ENCODE measurements at regions not wholly inside any gene's neighbourhood (a gene's known extent, or its start where the extent isn't known, plus 50 kb on each side); places are given as distances from the start of the nearest gene placed in this dataset.

DNA sequence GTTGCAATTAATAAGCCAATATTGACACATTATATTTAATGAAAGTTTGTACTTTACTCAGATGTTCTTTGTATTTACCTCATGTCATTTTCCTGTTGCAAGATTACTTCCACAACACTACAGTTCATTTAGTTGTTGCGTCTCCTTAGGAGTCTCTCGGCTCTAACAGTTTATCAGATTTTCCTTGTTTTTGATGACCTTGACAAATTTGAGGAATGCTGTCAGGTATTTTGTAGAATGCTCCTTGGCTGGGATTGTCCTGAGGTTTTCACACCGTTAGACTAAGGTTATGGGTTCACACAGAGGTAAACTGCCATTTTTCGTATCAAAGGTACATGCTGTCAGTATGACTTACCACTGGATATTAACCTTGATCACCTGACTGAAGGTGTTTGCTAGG is 416.6 kb upstream of the TNP1 start (continued):
- TF ChIP-seq, protein P1, sequence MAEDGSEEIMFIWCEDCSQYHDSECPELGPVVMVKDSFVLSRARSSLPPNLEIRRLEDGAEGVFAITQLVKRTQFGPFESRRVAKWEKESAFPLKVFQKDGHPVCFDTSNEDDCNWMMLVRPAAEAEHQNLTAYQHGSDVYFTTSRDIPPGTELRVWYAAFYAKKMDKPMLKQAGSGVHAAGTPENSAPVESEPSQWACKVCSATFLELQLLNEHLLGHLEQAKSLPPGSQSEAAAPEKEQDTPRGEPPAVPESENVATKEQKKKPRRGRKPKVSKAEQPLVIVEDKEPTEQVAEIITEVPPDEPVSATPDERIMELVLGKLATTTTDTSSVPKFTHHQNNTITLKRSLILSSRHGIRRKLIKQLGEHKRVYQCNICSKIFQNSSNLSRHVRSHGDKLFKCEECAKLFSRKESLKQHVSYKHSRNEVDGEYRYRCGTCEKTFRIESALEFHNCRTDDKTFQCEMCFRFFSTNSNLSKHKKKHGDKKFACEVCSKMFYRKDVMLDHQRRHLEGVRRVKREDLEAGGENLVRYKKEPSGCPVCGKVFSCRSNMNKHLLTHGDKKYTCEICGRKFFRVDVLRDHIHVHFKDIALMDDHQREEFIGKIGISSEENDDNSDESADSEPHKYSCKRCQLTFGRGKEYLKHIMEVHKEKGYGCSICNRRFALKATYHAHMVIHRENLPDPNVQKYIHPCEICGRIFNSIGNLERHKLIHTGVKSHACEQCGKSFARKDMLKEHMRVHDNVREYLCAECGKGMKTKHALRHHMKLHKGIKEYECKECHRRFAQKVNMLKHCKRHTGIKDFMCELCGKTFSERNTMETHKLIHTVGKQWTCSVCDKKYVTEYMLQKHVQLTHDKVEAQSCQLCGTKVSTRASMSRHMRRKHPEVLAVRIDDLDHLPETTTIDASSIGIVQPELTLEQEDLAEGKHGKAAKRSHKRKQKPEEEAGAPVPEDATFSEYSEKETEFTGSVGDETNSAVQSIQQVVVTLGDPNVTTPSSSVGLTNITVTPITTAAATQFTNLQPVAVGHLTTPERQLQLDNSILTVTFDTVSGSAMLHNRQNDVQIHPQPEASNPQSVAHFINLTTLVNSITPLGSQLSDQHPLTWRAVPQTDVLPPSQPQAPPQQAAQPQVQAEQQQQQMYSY (CRISPR knock-in tag; IDR thresholded peaks at IDR 0.05): no peak
- TF ChIP-seq, protein P2, sequence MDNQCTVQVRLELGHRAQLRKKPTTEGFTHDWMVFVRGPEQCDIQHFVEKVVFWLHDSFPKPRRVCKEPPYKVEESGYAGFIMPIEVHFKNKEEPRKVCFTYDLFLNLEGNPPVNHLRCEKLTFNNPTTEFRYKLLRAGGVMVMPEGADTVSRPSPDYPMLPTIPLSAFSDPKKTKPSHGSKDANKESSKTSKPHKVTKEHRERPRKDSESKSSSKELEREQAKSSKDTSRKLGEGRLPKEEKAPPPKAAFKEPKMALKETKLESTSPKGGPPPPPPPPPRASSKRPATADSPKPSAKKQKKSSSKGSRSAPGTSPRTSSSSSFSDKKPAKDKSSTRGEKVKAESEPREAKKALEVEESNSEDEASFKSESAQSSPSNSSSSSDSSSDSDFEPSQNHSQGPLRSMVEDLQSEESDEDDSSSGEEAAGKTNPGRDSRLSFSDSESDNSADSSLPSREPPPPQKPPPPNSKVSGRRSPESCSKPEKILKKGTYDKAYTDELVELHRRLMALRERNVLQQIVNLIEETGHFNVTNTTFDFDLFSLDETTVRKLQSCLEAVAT (IDR thresholded peaks at IDR 0.05): no peak
- no peak for TF ChIP-seq CREB1 (IDR thresholded peaks at IDR 0.05; ENCODE audit: low read depth)

DNA sequence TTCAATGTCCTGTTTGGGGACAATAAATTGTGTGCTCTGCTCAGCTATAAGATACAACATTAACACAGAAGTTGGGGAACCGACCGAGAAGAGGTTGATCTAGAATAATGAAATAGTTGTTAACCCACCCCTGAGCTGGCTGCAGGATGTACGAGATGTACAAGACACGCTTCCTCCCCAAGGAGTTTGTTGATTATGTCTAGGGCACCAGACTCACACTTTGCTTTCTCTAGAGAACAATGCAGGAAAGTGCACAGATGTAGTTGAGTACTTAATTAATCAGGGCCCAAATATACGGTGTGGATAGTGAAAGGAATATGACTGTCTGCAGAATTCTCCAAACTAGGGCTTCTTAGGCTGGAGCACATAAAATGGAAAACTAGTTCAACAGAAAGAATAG is 415.2 kb upstream of the TNP1 start:
- H3K9ac ChIP-seq (ENCODE audit: control insufficient read depth, insufficient read depth, low read length): no peak overlapping the region
- ChIA-PET SMC1A (ENCODE audit: uncharacterized antibody, unreplicated experiment) (interaction anchor here (0.6 kb wide), 1 partner anchor 93 kb away, joined by 3 read pairs; no protein-coding TSS in a partner anchor), CTCF (interaction anchor here (0.5 kb wide), 1 partner anchor 1556 kb away, joined by 7 read pairs; no protein-coding TSS in a partner anchor), RAD21 (ENCODE audit: unreplicated experiment) (no interaction called here), POLR2A (no interaction called here)
- no TSS peak for BruUV-seq (replicated peaks)
- no peaks in the 10 kb centered on the region; a peak in 1 of 4 replicates for H3K27me3 ChIP-seq (replicated peaks in 1 of 2; ENCODE audit: control insufficient read depth in 2 of 2, insufficient read depth in 2 of 2, low read length in 1 of 2)
- TF ChIP-seq CEBPB (IDR thresholded peaks at IDR 0.05; ENCODE audit: borderline replicate concordance in 1 of 2, low read depth in 2 of 2, low read length in 2 of 2): no peak
- H3K4me1 ChIP-seq (ENCODE audit: control insufficient read depth, insufficient read depth, low read length): no peaks in the 10 kb centered on the region
- no peak overlapping the region for H3K27ac ChIP-seq (ENCODE audit: control insufficient read depth, insufficient read depth)
- no peak overlapping the region for H3K4me3 ChIP-seq
- no peaks in the 10 kb centered on the region for H3K36me3 ChIP-seq (ENCODE audit: control insufficient read depth in 2 of 2, insufficient read depth in 2 of 2, low read length in 1 of 2)
- no peaks in the 10 kb centered on the region for H4K20me1 ChIP-seq (ENCODE audit: control insufficient read depth, insufficient read depth)
- in situ Hi-C loops (cut with MboI): no loop called here
- H2AFZ ChIP-seq (ENCODE audit: control insufficient read depth, low read depth, low read length): no peak overlapping the region
- H3K4me2 ChIP-seq (ENCODE audit: control insufficient read depth, insufficient read depth): no peak overlapping the region
- H3K79me2 ChIP-seq (ENCODE audit: control insufficient read depth, insufficient read depth, low read length): no peaks in the 10 kb centered on the region
- DNase-seq (ENCODE audit: low read depth, low spot score) (no peak), FAIRE-seq (no peak), ATAC-seq (no peak)
- WGBS (ENCODE audit: insufficient coverage, insufficient replicate concordance, low lambda C conversion rate, missing lambda C conversion rate): 3% methylated on average over 5 of the region's 5 CpGs
- intact Hi-C loops (cut with micrococcal nuclease; ENCODE audit: unreplicated experiment): no loop called here
- H3K9me3 ChIP-seq (replicated peaks; ENCODE audit: control insufficient read depth, insufficient read depth, low read length): no peaks in the 10 kb centered on the region; the same call in 2 of the 3 replicates

All from GM12878 (cell line).